ENCODE measurements at regions not wholly inside any gene's neighbourhood (a gene's known extent, or its start where the extent isn't known, plus 50 kb on each side); places are given as distances from the start of the nearest gene placed in this dataset.

GRCh38 chr9:99561961-99562565, 259.6 kb upstream of the NR4A3 start:
- Histone ChIP-seq H3K4me3 (ENCODE audit: low read length in 3 of 3) (no peak overlapping the region), H3K27ac (ENCODE audit: low read depth in 2 of 2, low read length in 2 of 2) (no peak overlapping the region), H3K9ac (ENCODE audit: low read length in 3 of 3) (no peak overlapping the region), H3K9me3 (ENCODE audit: control insufficient read depth in 2 of 3, insufficient read depth in 1 of 3, low read length in 3 of 3) (peaks cover 0 to 7% (median 0%) of the 10 kb centered on the region in 3 donors), H3K36me3 (ENCODE audit: control insufficient read depth in 2 of 3, insufficient read depth in 3 of 3, low read length in 3 of 3) (no peaks in the 10 kb centered on the region), H3K4me1 (ENCODE audit: control insufficient read depth in 2 of 3, insufficient read depth in 2 of 3, low read depth in 1 of 3, low read length in 3 of 3) (no peaks in the 10 kb centered on the region), H3K27me3 (ENCODE audit: control insufficient read depth, insufficient read depth, low read length) (no peaks in the 10 kb centered on the region)
- no peak for TF ChIP-seq CTCF (IDR thresholded peaks at IDR 0.05; ENCODE audit: borderline replicate concordance, extremely low read depth, insufficient read depth)
- DNase-seq (no peak), FAIRE-seq (no peak)
- intact Hi-C loops (cut with DNase I) = no loop called here

- H3K27ac ChIP-seq (ENCODE audit: low read depth in 2 of 2, low read length in 2 of 2) = no peak overlapping the region
- FAIRE-seq (no peak), DNase-seq (no peak)
- H3K27me3 ChIP-seq (ENCODE audit: control insufficient read depth, insufficient read depth, low read length) = no peaks in the 10 kb centered on the region
- intact Hi-C loops (cut with DNase I) = no loop called here
- H3K9me3 ChIP-seq (ENCODE audit: control insufficient read depth in 2 of 3, insufficient read depth in 1 of 3, low read length in 3 of 3) = no peaks in the 10 kb centered on the region
- no peak overlapping the region for H3K9ac ChIP-seq (ENCODE audit: low read length in 3 of 3)
- H3K4me1 ChIP-seq (ENCODE audit: control insufficient read depth in 2 of 3, insufficient read depth in 2 of 3, low read depth in 1 of 3, low read length in 3 of 3) = no peaks in the 10 kb centered on the region
- no peak for TF ChIP-seq CTCF (IDR thresholded peaks at IDR 0.05; ENCODE audit: borderline replicate concordance, extremely low read depth, insufficient read depth)
- H3K36me3 ChIP-seq (ENCODE audit: control insufficient read depth in 2 of 3, insufficient read depth in 3 of 3, low read length in 3 of 3) = no peaks in the 10 kb centered on the region
- no peak overlapping the region for H3K4me3 ChIP-seq (ENCODE audit: low read length in 3 of 3)
These were observed 258.3 kb upstream of the NR4A3 start for GRCh38 chr9:99563364-99563763.

- DNase-seq = no peak
- no peak overlapping the region for H3K4me3 ChIP-seq (ENCODE audit: low read length in 3 of 3)
- H3K27ac ChIP-seq (ENCODE audit: low read depth in 2 of 2, low read length in 2 of 2) = no peak overlapping the region
- no peak for FAIRE-seq
- H3K36me3 ChIP-seq (ENCODE audit: control insufficient read depth in 2 of 3, insufficient read depth in 3 of 3, low read length in 3 of 3) = no peaks in the 10 kb centered on the region
- no peaks in the 10 kb centered on the region for H3K9me3 ChIP-seq (ENCODE audit: control insufficient read depth in 2 of 3, insufficient read depth in 1 of 3, low read length in 3 of 3)
- H3K9ac ChIP-seq (ENCODE audit: low read length in 3 of 3) = no peak overlapping the region
- H3K27me3 ChIP-seq (ENCODE audit: control insufficient read depth, insufficient read depth, low read length) = no peaks in the 10 kb centered on the region
- intact Hi-C loops (cut with DNase I) = no loop called here
- TF ChIP-seq CTCF (IDR thresholded peaks at IDR 0.05; ENCODE audit: borderline replicate concordance, extremely low read depth, insufficient read depth) = no peak
- no peaks in the 10 kb centered on the region for H3K4me1 ChIP-seq (ENCODE audit: control insufficient read depth in 2 of 3, insufficient read depth in 2 of 3, low read depth in 1 of 3, low read length in 3 of 3)
These were observed 256.5 kb upstream of the NR4A3 start for GRCh38 chr9:99565203-99565602.

- intact Hi-C loops (cut with DNase I) = no loop called here
- Histone ChIP-seq H3K36me3 (ENCODE audit: control insufficient read depth in 2 of 3, insufficient read depth in 3 of 3, low read length in 3 of 3) (no peaks in the 10 kb centered on the region), H3K4me1 (ENCODE audit: control insufficient read depth in 2 of 3, insufficient read depth in 2 of 3, low read depth in 1 of 3, low read length in 3 of 3) (no peaks in the 10 kb centered on the region), H3K9me3 (ENCODE audit: control insufficient read depth in 2 of 3, insufficient read depth in 1 of 3, low read length in 3 of 3) (no peaks in the 10 kb centered on the region), H3K27me3 (ENCODE audit: control insufficient read depth, insufficient read depth, low read length) (no peaks in the 10 kb centered on the region), H3K27ac (ENCODE audit: low read depth in 2 of 2, low read length in 2 of 2) (no peak overlapping the region), H3K4me3 (ENCODE audit: low read length in 3 of 3) (no peak overlapping the region), H3K9ac (ENCODE audit: low read length in 3 of 3) (no peak overlapping the region)
- no peak for TF ChIP-seq CTCF (IDR thresholded peaks at IDR 0.05; ENCODE audit: borderline replicate concordance, extremely low read depth, insufficient read depth)
- DNase-seq (no peak), FAIRE-seq (no peak)
These were observed 254.2 kb upstream of the NR4A3 start for GRCh38 chr9:99567436-99567835.

Data from kidney (tissue), 13 donors.